Ovary (tissue), 7 donors: ENCODE measurements at regions not wholly inside any gene's neighbourhood (a gene's known extent, or its start where the extent isn't known, plus 50 kb on each side); places are given as distances from the start of the nearest gene placed in this dataset.
"Not testable (repeated sequence)": the region's sequence is repeated elsewhere in the genome, so short reads cannot be mapped to it uniquely, and the experiment has no call there.

Source experiments
- DNase-seq, 5 donors: peaks; one replicate each; pipeline ENCODE4 v3.0.0-alpha.2; 2019 to 2020
- H3K27ac ChIP-seq, 2 donors: fragments of 200-600 bp; one replicate each; pipeline versions ENCODE4 v1.5.1 to v1.8.0; 2019 to 2022
- H3K27me3 ChIP-seq: fragments of 200-600 bp; one replicate; pipeline ENCODE4 v1.8.0; 2022
- H3K36me3 ChIP-seq: fragments of 200-600 bp; sonication (generic); one replicate; pipeline ENCODE4 v1.5.1; 2019
- H3K4me1 ChIP-seq: one replicate; pipeline ENCODE4 v1.8.1; 2013; ENCODE audit warnings: mild to moderate bottlenecking, moderate library complexity; ENCODE audit not compliant: insufficient read depth
- H3K4me3 ChIP-seq: fragments of 200-600 bp; sonication (generic); one replicate; pipeline ENCODE4 v1.5.1; 2017
- H3K9me3 ChIP-seq, 2 donors: fragments of 200-600 bp in 1 of 2; sonication (generic) in 1 of 2; one replicate each; pipeline versions ENCODE4 v1.5.1 to v1.8.1; 2013 to 2019; ENCODE audit warnings: mild to moderate bottlenecking in 1 of 2, moderate library complexity in 1 of 2
- CTCF ChIP-seq, 3 donors: fragments of 450-650 bp in 2 of 3; fragments of 200-600 bp in 1 of 3; IDR thresholded peaks; one replicate each; pipeline versions ENCODE4 v1.5.1 to v1.8.0; 2016 to 2022; ENCODE audit warnings: antibody characterized with exemption in 3 of 3, mild to moderate bottlenecking in 1 of 3
- EP300 ChIP-seq: sonication (generic); formaldehyde crosslinking; IDR thresholded peaks from one replicate; pipeline ENCODE4 v1.6.1; 2017; ENCODE audit warnings: antibody characterized with exemption
- POLR2A ChIP-seq: fragments of 450-650 bp; IDR thresholded peaks from one replicate; pipeline ENCODE4 v1.6.1; 2017; ENCODE audit warnings: antibody characterized with exemption, mild to moderate bottlenecking, moderate library complexity
- WGBS, 3 donors: extraction: QIAGEN DNeasy Blood & Tissue Kit in 1 of 3; methylation state at CpG; one replicate each; pipeline versions ENCODE4 v1.1.5 to v1.1.7; 2013 to 2017; 5-methylcytosine and 5-hydroxymethylcytosine counted together
- intact Hi-C, 4 donors: fragments of 100-400 bp; cut with DNase I; formaldehyde crosslinking; loops; one replicate each; pipeline versions ENCODE4 v1.11.0 to v1.15.1; 2022 to 2023
- donor health status: DM: no; HTN: no; CAD: no; lungs with moderate emphysema.
- donor health status: DM: no; HTN: no; CAD: no.
- donor health status: Bipolar disorder and iron deficiency.
- donor health status: DM: no; HTN: no; CAD: no.
- donor health status: DM: yes; HTN: yes; CAD: no.

- Histone ChIP-seq H3K4me3 (no peak overlapping the region), H3K27ac (no peak overlapping the region), H3K4me1 (no peaks in the 10 kb centered on the region), H3K9me3 (no peaks in the 10 kb centered on the region), H3K36me3 (no peaks in the 10 kb centered on the region), H3K27me3 (no peaks in the 10 kb centered on the region)
- 85 to 91% (median 91%) methylated on average over 2 of the region's 2 CpGs for WGBS, 3 donors
- TF ChIP-seq CTCF (IDR thresholded peaks at IDR 0.05) (no peak), POLR2A (no peak), EP300 (no peak)
- intact Hi-C loops = no loop called here
- DNase-seq = no peak
Observed at GRCh38 chr14:46540986-46541385, 110.6 kb downstream of the RPL10L start.

- intact Hi-C loops = no loop called here
- TF ChIP-seq CTCF (IDR thresholded peaks at IDR 0.05) = no peak
- no peak for TF ChIP-seq EP300
- TF ChIP-seq POLR2A = no peak
- DNase-seq = no peak
Observed at GRCh38 chr14:46519121-46519520, 132.5 kb downstream of the RPL10L start.

GRCh38 chr14:46508752-46509151 lies 142.8 kb downstream of the RPL10L start:
- H3K4me3 ChIP-seq, DNase-seq, intact Hi-C loops, H3K27me3 ChIP-seq, H3K4me1 ChIP-seq, H3K36me3 ChIP-seq, H3K27ac ChIP-seq, H3K9me3 ChIP-seq: not testable (repeated sequence)
- 85 to 92% (median 92%) methylated on average over 13 of the region's 13 CpGs for WGBS, 3 donors

More at GRCh38 chr14:46519121-46519520, 132.5 kb downstream of the RPL10L start:
- H3K27ac ChIP-seq = no peak overlapping the region
- no peaks in the 10 kb centered on the region for H3K4me1 ChIP-seq
- H3K36me3 ChIP-seq = no peaks in the 10 kb centered on the region
- H3K4me3 ChIP-seq = no peak overlapping the region
- H3K9me3 ChIP-seq = no peaks in the 10 kb centered on the region
- no peaks in the 10 kb centered on the region for H3K27me3 ChIP-seq

GRCh38 chr14:46499521-46499920 lies 152.1 kb downstream of the RPL10L start:
- Histone ChIP-seq H3K4me3 (no peak overlapping the region), H3K9me3 (no peaks in the 10 kb centered on the region), H3K36me3 (no peaks in the 10 kb centered on the region), H3K4me1 (no peaks in the 10 kb centered on the region), H3K27ac (no peak overlapping the region), H3K27me3 (no peaks in the 10 kb centered on the region)
- no peak for DNase-seq
- TF ChIP-seq CTCF (IDR thresholded peaks at IDR 0.05) (no peak), POLR2A (no peak), EP300 (no peak)
- WGBS, 3 donors = 90 to 94% (median 91%) methylated on average over 2 of the region's 2 CpGs
- intact Hi-C loops = no loop called here

GRCh38 chr14:46496409-46496808 lies 155.2 kb downstream of the RPL10L start:
- Histone ChIP-seq H3K4me1 (no peaks in the 10 kb centered on the region), H3K36me3 (no peaks in the 10 kb centered on the region), H3K4me3 (no peak overlapping the region), H3K9me3 (no peaks in the 10 kb centered on the region), H3K27me3 (no peaks in the 10 kb centered on the region), H3K27ac (no peak overlapping the region)
- no peak for TF ChIP-seq CTCF (IDR thresholded peaks at IDR 0.05)
- TF ChIP-seq POLR2A = no peak
- no peak for TF ChIP-seq EP300
- intact Hi-C loops = no loop called here
- no peak for DNase-seq
- 87 to 97% (median 93%) methylated on average over 1 of the region's 1 CpG for WGBS, 3 donors
